ENCODE measurements at regions not wholly inside any gene's neighbourhood (a gene's known extent, or its start where the extent isn't known, plus 50 kb on each side); places are given as distances from the start of the nearest gene placed in this dataset.

- no peak for TF ChIP-seq CTCF (optimal IDR thresholded peaks at IDR 0.05 in 1 of 3, IDR thresholded peaks at IDR 0.05 in 1 of 3, conservative IDR thresholded peaks at IDR 0.05 in 1 of 3; ENCODE audit: extremely low read depth in 1 of 3, insufficient read depth in 2 of 3, low read length in 3 of 3)
- no peak for TF ChIP-seq EZH2 (IDR thresholded peaks at IDR 0.05; ENCODE audit: low read length)
These were observed 309.2 kb downstream of the BCOR start for GRCh38 chrX:39788521-39788920.

All from keratinocyte (primary cell).